Kasumi-1 (cell line): ENCODE measurements at regions not wholly inside any gene's neighbourhood (a gene's known extent, or its start where the extent isn't known, plus 50 kb on each side); places are given as distances from the start of the nearest gene placed in this dataset.
"Not testable (repeated sequence)": the region's sequence is repeated elsewhere in the genome, so short reads cannot be mapped to it uniquely, and the experiment has no call there.

Experiments
- DNase-seq, 2 experiments: peaks; one replicate each; lab custom pipeline; 2025; lab: John Stamatoyannopoulos, UW

- no peak for DNase-seq
Observed at GRCh38 chr16:87156195-87156594, 161.0 kb downstream of the C16orf95 start.

DNA sequence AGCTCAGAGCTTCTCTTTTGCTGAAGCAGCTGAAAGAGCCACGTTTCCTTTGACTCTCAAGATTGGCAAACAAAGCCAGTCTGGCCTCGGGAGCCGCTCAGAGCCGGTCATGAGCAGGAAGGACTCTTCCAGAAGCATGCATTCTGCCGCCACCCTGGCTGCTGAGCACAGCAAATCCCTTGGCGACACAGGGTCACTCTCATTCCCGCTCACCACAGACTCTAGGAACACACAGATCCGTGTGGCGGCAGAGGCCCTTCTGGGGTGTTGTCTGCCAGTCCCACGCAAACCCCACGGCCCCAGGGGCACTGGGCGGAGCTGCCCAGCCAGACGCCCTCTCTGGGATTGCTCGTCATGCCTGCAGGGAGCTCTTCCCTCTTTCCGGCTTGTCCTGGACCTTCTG is 157.0 kb downstream of the C16orf95 start:
- no peak for DNase-seq

- DNase-seq: no peak
Observed at GRCh38 chr16:87160701-87161337, 156.4 kb downstream of the C16orf95 start.

DNA sequence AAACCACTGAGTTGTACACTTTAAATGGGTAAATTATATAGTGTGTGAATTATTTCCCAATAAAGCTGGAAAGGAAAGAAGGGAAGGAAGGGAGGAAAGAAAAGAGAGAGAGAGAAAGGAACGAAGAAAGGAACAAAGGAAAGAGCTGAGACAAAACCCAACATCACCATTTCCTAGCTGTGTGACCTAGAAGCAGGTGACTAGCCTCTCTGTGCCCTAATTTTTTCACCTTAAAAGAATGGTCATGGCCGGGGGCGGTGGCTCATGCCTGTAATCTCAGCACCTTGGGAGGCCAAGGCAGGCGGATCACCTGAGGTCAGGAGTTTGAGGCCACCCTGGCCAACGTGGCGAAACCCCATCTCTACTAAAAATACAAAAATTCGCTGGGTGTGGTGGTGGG is 155.8 kb downstream of the C16orf95 start:
- DNase-seq: not testable (repeated sequence)

DNA sequence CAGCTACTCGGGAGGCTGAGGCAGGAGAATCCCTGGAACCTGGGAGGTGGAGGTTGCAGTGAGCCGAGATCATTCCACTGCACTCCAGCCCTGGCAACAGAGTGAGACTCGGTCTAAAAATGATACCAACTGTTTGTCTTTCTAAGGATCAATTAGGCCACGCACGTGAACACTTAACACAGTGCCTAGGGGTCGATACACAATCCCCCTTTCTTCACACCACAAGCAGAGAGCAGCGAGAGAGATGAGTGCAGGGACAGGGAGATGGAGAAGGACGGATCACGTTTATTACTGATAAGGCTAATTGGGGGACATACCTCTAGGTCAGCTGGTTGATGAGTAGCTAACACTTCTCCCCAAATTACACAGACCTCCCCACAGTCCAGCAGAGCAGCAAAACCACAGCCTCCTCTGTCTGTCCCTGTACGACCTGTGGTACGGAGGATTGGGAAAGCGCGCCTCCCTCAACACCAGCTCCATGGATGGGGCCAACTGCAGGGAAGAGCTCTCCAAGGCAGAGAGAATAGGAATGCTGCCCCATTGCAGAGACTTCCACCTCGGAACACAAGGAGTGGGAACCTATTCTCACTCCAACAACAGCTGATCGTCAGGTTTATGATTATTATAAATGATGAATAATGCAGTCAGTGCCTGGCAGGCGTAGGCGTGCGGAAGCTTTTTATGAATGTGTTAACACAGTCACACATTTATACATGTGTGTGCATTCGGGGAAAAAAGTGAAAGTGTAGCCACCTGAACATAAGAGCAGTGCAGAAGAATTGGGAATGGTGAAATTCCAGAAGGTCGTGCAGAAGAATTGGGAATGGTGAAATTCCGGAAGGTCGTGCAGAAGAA is 155.1 kb downstream of the C16orf95 start:
- peak in 1 of 2 experiments; percentile 9 for DNase-seq

DNA sequence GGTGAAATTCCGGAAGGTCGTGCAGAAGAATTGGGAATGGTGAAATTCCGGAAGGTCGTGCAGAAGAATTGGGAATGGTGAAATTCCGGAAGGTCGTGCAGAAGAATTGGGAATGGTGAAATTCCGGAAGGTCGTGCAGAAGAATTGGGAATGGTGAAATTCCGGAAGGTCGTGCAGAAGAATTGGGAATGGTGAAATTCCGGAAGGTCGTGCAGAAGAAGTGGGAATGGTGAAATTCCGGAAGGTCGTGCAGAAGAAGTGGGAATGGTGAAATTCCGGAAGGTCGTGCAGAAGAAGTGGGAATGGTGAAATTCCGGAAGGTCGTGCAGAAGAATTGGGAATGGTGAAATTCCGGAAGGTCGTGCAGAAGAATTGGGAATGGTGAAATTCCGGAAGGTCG is 154.4 kb downstream of the C16orf95 start:
- DNase-seq: not testable (repeated sequence)

DNA sequence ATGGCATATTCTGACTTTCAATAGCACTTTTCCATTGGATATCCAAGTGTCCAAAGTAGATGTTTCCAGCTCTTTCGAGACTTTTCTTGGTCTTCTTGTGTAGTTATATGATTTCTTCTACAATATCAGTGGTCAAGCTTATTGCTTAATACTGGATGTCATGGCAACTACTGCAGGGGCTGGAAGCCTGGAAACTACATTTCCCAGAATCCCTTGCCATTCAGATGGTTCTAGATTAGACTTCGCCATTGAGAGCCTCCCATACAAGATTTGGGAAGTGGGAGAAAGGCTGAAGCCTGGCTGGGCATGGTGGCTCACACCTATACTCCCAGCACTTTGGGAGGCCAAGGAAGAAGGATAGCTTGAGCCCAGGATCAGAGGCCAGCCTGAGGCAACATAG is 153.6 kb downstream of the C16orf95 start:
- DNase-seq: no peak

GRCh38 chr16:87165151-87165550 is 152.0 kb downstream of the C16orf95 start:
- no peak for DNase-seq

DNA sequence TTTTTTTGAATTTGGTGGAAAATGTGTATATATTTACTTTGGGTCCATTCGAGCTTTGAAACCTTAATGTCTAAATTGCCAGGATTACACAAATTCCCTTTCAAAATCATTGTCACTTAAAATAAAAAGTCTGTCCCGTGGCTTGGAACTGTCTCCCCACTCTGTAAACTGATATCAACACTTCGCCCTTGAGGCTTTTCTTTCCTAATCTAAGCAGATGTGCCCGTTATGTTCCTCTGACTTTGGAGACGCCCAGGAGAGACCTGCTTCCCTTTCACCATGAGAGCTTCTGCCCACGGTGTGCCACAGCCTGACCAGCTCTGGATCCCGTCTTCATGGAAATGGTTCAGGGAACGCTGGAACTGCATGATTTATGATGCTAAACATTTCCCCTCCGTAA is 151.3 kb downstream of the C16orf95 start:
- DNase-seq: no peak

DNA sequence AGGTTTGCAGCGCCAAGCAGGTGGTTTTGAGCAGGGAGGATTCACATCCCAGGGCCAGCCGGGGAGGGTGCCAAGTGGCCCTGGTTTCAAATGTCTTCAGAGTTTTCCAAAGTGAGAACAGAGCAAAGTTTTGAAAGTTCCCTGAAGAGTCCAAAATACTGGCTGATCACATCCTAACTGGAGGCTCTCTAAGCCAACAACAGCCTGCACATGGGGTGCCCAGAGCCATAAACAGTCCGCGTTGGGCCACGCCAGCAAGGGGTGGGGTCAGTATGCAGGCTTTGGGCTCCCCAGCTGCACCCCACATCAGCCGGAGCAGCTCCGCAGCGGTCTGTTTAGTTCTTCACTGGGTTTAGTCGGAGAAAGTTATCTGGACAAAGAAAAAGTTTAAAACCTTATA is 150.9 kb downstream of the C16orf95 start:
- DNase-seq: no peak

DNA sequence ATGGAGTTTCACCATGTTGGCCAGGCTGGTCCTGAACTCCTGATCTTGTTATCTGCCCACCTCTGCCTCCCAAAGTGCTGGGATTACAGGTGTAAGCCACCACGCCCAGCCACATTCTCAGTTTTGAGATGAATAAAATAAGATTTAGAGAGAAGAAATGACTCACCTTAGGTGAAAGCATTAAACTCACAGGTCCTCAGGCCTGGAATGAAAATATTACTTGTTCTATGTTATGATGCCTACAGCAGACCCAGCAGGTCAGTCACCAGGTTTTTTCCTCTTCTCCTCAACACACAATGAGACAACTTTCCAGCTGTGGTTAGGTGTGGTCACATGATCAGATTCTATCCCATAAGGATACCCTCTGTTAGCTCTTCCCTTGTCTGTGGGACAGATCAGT is 150.3 kb downstream of the C16orf95 start:
- DNase-seq: no peak

GRCh38 chr16:87169509-87169995 is 147.6 kb downstream of the C16orf95 start:
- DNase-seq: no peak

GRCh38 chr16:87170310-87170709 is 146.9 kb downstream of the C16orf95 start:
- DNase-seq: no peak

GRCh38 chr16:87171723-87172122 is 145.5 kb downstream of the C16orf95 start:
- DNase-seq: no peak

DNA sequence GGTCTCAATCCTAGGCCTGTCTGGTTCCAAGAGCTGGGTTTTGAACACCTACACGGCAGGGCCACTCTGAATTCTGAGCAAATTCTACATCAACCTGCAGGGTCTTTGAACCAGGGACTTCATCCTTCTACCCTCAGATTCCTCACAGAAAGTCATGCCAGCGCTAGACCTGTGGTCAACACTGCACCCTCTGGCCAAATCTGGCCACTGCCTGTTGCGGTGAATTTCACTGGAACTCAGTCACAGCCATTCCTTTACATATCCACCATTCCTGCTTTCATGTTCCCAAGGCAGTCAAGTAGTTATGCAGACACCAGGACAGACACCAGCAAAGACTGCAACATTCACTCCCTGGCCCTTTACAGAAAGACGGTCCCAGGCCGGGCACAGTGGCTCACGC is 144.6 kb downstream of the C16orf95 start:
- no peak for DNase-seq

DNA sequence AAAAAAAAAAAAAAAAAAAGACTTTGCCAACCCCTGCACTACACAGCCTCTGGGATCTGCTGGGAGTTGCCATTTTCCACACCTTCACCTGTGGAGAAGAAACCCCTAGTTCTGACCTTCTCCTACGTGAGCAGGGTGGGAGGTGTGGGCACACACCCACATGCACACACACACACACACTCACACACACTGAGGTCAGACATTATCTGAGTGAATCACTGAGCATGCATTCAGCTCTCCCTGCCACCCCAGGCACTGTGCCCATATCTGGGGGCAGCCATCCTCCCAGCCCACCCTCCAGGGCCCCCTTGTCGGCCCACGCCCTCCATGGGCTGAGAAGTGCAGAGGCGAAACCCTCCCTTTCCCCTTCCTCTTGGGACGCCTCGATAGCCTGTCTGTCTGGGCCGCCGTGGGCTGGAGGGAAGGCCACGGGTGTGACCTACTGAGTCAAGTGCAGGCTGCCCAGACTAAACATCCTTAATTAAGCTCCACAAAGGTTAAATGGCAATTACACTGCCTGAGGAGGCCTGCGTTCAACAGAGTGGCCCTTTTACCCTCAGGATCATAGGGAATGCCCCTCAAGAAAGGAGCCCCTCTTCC is 143.8 kb downstream of the C16orf95 start:
- no peak for DNase-seq

DNA sequence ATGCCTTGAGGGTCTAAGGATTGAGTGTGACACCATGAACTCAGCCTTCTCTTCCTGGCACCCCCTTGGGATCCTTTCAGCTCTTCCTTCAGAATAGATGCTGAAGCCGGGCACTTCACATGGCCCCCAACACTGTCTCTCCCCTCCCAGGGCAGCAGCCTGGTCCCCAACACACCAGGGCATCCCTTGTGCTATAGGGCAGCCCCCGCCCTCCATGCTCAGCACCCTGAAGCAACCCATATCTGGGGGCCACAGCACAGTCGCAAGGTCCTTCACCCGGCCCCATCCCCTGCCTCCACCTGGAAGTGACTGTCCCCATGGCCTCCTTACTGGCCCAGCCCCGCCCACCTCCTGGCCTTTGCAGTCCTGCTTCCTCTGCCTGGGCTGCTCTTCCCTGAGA is 143.1 kb downstream of the C16orf95 start:
- DNase-seq: no peak

GRCh38 chr16:87176735-87177134 is 140.5 kb downstream of the C16orf95 start:
- no peak for DNase-seq

DNA sequence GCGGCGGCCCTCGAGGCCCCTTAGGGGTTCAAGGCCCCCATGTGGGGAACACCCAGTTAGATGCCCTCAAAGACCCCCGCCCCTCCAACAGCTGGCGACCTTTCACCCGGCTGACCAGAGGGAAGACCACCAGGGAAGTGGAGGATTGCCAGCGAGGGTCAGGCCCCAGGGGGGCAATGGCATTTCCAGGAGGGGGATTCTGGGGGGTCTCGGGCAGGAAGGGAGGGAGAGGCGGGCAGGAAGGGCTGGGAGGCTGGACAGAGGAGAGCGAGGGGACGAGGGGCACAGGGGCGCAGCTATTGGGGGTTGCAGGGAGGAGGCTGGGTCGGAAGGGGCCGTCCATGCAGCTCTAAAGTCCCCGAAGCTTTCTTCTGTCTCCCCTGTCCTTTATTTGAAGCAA is 139.5 kb downstream of the C16orf95 start:
- DNase-seq: no peak

- DNase-seq: no peak
Observed at GRCh38 chr16:87178177-87178863, 138.9 kb downstream of the C16orf95 start.

DNA sequence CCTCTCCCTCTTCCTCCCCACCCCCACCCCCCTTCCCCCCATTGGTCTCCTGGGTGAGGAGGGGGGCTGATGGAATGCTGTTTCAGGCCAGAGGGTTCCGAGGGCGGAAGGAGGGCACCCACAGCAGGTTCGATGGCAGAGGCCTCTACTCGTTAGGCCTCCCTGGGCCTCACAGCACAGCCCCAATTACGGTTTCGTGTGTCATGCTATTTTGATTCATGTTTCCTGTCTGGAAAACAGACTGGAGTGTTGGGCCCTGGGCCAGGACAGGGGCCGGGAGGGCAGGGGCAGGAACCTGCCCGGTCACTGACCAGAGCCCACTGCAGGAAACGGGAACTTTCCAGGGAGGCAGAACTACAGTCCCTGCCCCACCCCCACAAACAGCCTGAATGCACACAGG is 138.2 kb downstream of the C16orf95 start:
- DNase-seq: no peak

- DNase-seq: no peak
Observed at GRCh38 chr16:87180069-87180468, 137.1 kb downstream of the C16orf95 start.
